Mammary epithelial cell (primary cell): ENCODE measurements at regions not wholly inside any gene's neighbourhood (a gene's known extent, or its start where the extent isn't known, plus 50 kb on each side); places are given as distances from the start of the nearest gene placed in this dataset.

Source experiments
- EZH2 ChIP-seq: IDR thresholded peaks from 2 replicates; pipeline ENCODE4 v1.6.1; 2012; ENCODE audit warnings: low read length, inconsistent platforms, borderline replicate concordance
- TF ChIP-seq, protein P1 (sequence below), 2 donors: IDR thresholded peaks in 1 of 2; conservative IDR thresholded peaks in 1 of 2; 2 replicates each; pipeline ENCODE4 v1.5.1; 2011 to 2012; ENCODE audit warnings: inconsistent platforms in 2 of 2, low read length in 2 of 2, mild to moderate bottlenecking in 2 of 2, control low read depth in 1 of 2, low read depth in 1 of 2; ENCODE audit not compliant: insufficient read depth in 1 of 2; ENCODE audit errors: extremely low read depth in 1 of 2

DNA sequence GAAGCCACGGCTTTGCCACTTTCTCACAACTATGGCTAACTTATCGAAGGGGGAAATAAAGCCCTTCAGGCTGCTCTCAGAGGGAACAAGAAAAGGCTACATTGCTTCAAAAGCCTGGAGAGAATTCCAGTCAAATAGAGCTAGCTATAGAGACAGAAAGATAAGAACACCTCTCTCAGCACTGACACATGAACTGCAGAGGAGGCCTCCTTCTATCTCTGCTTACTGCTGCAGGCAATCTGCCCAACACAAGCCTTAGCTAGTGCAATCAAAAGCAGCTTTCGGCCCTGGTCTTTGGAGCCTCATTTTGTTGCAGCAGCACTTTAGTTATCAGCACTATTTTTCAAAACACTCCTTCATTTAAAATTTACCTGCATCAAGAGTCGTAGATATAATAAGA is 118.4 kb upstream of the ROBO1 start:
- TF ChIP-seq, protein P1, sequence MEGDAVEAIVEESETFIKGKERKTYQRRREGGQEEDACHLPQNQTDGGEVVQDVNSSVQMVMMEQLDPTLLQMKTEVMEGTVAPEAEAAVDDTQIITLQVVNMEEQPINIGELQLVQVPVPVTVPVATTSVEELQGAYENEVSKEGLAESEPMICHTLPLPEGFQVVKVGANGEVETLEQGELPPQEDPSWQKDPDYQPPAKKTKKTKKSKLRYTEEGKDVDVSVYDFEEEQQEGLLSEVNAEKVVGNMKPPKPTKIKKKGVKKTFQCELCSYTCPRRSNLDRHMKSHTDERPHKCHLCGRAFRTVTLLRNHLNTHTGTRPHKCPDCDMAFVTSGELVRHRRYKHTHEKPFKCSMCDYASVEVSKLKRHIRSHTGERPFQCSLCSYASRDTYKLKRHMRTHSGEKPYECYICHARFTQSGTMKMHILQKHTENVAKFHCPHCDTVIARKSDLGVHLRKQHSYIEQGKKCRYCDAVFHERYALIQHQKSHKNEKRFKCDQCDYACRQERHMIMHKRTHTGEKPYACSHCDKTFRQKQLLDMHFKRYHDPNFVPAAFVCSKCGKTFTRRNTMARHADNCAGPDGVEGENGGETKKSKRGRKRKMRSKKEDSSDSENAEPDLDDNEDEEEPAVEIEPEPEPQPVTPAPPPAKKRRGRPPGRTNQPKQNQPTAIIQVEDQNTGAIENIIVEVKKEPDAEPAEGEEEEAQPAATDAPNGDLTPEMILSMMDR (conservative IDR thresholded peaks at IDR 0.05 in 1 of 2, IDR thresholded peaks at IDR 0.05 in 1 of 2; ENCODE audit: extremely low read depth in 1 of 2, insufficient read depth in 1 of 2, low read depth in 1 of 2, low read length in 2 of 2) = no peak
- TF ChIP-seq EZH2 = no peak
